Cardiac muscle cell (in vitro differentiated cells and primary cell): ENCODE measurements at regions not wholly inside any gene's neighbourhood (a gene's known extent, or its start where the extent isn't known, plus 50 kb on each side); places are given as distances from the start of the nearest gene placed in this dataset.
"Not testable (repeated sequence)": the region's sequence is repeated elsewhere in the genome, so short reads cannot be mapped to it uniquely, and the experiment has no call there.

Experiments
- DNase-seq, 2 donors: peaks; one replicate each; pipeline versions ENCODE4 v3.0.0 to v3.0.0-alpha.2; 2010 to 2017; ENCODE audit warnings: low read depth in 1 of 2, low spot score in 1 of 2
- H3K27ac ChIP-seq: fragments of 200-600 bp; sonication (generic); 2 replicates; pipeline ENCODE4 v1.5.1; 2016
- H3K27me3 ChIP-seq: fragments of 200-600 bp; sonication (generic); 2 replicates; pipeline ENCODE4 v1.6.0; 2016; ENCODE audit warnings: control low read depth
- H3K36me3 ChIP-seq: fragments of 200-600 bp; sonication (generic); 2 replicates; pipeline ENCODE4 v1.5.1; 2016; ENCODE audit warnings: control low read depth
- H3K4me1 ChIP-seq: fragments of 200-600 bp; sonication (generic); 2 replicates; pipeline ENCODE4 v1.8.1; 2017; ENCODE audit warnings: low read depth, mild to moderate bottlenecking, mixed run types
- H3K4me3 ChIP-seq: fragments of 200-600 bp; sonication (generic); 2 replicates; pipeline ENCODE4 v1.5.1; 2016; ENCODE audit warnings: mild to moderate bottlenecking
- H3K9me3 ChIP-seq: fragments of 200-600 bp; sonication (generic); 2 replicates; pipeline ENCODE4 v1.5.1; 2017; ENCODE audit warnings: low read depth, mild to moderate bottlenecking, control low read depth
- TF ChIP-seq, protein P1 (sequence below): IDR thresholded peaks from 2 replicates; pipeline ENCODE4 v1.5.1; 2012; ENCODE audit warnings: low read depth, mild to moderate bottlenecking, low read length

GRCh38 chr6:80586242-80586641 is 479.8 kb downstream of the BCKDHB start:
- Histone ChIP-seq H3K27ac (no peak overlapping the region), H3K9me3 (no peaks in the 10 kb centered on the region), H3K4me3 (no peak overlapping the region), H3K36me3 (no peaks in the 10 kb centered on the region), H3K27me3 (no peaks in the 10 kb centered on the region), H3K4me1 (no peaks in the 10 kb centered on the region)
- DNase-seq: no peak
- TF ChIP-seq, protein P1, sequence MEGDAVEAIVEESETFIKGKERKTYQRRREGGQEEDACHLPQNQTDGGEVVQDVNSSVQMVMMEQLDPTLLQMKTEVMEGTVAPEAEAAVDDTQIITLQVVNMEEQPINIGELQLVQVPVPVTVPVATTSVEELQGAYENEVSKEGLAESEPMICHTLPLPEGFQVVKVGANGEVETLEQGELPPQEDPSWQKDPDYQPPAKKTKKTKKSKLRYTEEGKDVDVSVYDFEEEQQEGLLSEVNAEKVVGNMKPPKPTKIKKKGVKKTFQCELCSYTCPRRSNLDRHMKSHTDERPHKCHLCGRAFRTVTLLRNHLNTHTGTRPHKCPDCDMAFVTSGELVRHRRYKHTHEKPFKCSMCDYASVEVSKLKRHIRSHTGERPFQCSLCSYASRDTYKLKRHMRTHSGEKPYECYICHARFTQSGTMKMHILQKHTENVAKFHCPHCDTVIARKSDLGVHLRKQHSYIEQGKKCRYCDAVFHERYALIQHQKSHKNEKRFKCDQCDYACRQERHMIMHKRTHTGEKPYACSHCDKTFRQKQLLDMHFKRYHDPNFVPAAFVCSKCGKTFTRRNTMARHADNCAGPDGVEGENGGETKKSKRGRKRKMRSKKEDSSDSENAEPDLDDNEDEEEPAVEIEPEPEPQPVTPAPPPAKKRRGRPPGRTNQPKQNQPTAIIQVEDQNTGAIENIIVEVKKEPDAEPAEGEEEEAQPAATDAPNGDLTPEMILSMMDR: no peak

- H3K27me3 ChIP-seq: no peaks in the 10 kb centered on the region
- H3K36me3 ChIP-seq: no peaks in the 10 kb centered on the region
- no peak overlapping the region for H3K27ac ChIP-seq
- TF ChIP-seq, protein P1: no peak
- no peaks in the 10 kb centered on the region for H3K9me3 ChIP-seq
- DNase-seq: no peak
- no peaks in the 10 kb centered on the region for H3K4me1 ChIP-seq
- no peak overlapping the region for H3K4me3 ChIP-seq
These were observed 473.0 kb downstream of the BCKDHB start for GRCh38 chr6:80579391-80580023.

- not testable (repeated sequence) for H3K4me3 ChIP-seq, DNase-seq, H3K36me3 ChIP-seq, H3K4me1 ChIP-seq, H3K27ac ChIP-seq, H3K9me3 ChIP-seq, H3K27me3 ChIP-seq
These were observed 466.8 kb downstream of the BCKDHB start for GRCh38 chr6:80573320-80573719.

DNA sequence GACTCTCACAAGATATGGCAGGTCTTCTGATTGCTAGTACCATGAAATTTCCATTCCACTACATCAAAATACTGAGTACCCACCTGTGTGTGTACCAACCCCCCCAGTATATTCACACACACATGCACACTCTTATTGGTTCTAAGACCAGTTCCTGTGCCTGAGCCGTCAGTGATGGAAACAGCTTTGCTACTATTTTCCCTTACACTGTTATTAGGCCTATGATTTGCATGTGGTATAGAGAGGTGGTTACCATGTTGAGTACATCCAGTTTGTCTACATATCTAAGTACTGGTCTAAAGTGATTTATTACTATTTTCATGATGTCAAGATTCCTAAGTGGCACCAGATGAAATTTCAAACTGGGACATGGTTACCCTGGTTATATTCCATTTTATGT is 459.9 kb downstream of the BCKDHB start:
- H3K4me1 ChIP-seq: no peaks in the 10 kb centered on the region
- no peaks in the 10 kb centered on the region for H3K36me3 ChIP-seq
- no peak overlapping the region for H3K4me3 ChIP-seq
- no peak overlapping the region for H3K27ac ChIP-seq
- DNase-seq: no peak
- no peaks in the 10 kb centered on the region for H3K9me3 ChIP-seq
- TF ChIP-seq, protein P1: no peak
- no peaks in the 10 kb centered on the region for H3K27me3 ChIP-seq

DNA sequence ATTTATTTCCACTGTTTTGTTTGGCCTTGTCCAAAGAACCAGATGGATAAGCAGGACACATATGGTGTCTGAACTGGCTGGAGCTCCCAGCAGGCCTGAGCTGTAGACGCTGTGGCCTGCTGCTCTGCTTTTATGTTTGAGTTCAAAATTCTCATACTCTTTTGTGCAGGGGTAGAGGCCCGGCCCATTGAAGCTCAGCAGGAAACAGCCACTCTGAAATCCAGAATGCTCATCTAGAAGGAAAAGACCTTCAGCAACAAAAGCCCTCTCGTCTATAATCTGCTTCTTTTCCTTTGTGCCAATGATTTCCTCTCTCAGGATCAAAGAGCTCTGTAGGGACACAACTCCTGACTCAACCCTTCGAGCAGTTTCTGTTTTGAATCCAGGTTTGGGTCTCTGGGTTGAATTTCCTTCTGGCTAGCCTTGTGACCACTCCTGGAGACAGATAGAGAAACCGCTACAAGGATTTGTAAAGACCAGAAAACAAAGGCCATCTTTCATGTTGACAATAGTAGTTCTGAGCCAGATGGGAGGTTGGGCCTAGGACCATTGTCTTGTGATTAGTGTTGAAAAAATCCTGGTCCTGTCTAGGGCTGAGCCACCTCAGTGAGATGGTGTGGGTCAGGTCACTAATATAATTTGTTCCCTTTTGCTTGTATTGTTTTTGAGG is 446.7 kb downstream of the BCKDHB start:
- DNase-seq: no peak
- TF ChIP-seq, protein P1: no peak
- Histone ChIP-seq H3K9me3 (no peaks in the 10 kb centered on the region), H3K4me1 (no peaks in the 10 kb centered on the region), H3K4me3 (no peak overlapping the region), H3K27ac (no peak overlapping the region), H3K27me3 (no peaks in the 10 kb centered on the region), H3K36me3 (no peaks in the 10 kb centered on the region)

- Histone ChIP-seq H3K36me3 (no peaks in the 10 kb centered on the region), H3K27ac (no peak overlapping the region), H3K27me3 (no peaks in the 10 kb centered on the region), H3K4me1 (no peaks in the 10 kb centered on the region), H3K9me3 (no peaks in the 10 kb centered on the region), H3K4me3 (no peak overlapping the region)
- no peak for DNase-seq
- TF ChIP-seq, protein P1: no peak
These were observed 444.3 kb downstream of the BCKDHB start for GRCh38 chr6:80550748-80551147.
